ENCODE measurements at regions not wholly inside any gene's neighbourhood (a gene's known extent, or its start where the extent isn't known, plus 50 kb on each side); places are given as distances from the start of the nearest gene placed in this dataset.

DNA sequence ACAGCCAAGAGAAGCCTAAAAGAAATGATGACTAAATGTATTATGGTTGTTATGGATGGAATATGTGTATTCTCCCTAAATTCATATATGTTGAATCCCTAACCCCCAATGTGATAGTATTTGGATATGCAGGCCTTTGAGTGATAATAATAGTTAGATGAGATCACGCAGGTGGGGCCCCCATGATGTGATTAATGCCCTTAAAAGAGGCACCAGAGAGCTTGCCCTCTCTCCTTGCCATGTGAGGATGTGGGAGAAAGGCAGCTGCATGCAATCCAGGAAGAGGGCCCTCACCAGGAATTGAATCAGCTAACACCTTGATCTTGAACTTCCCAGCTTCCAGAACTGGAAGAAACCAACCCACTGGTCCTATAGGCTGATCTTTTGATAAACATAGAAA lies 190.6 kb upstream of the TCF21 start:
- TF ChIP-seq POLR2A (IDR thresholded peaks at IDR 0.05; ENCODE audit: low read depth, low read length) (no peak), CTCF (conservative IDR thresholded peaks at IDR 0.05; ENCODE audit: low read depth, low read length) (no peak), NFE2L2 (IDR thresholded peaks at IDR 0.05; ENCODE audit: low read depth, low read length) (no peak), RCOR1 (IDR thresholded peaks at IDR 0.05; ENCODE audit: insufficient replicate concordance, low read length) (no peak), USF2 (IDR thresholded peaks at IDR 0.05; ENCODE audit: low read depth, low read length) (no peak), SMC3 (IDR thresholded peaks at IDR 0.05; ENCODE audit: low read depth, low read length) (no peak), MXI1 (IDR thresholded peaks at IDR 0.05; ENCODE audit: borderline replicate concordance, low read depth, low read length) (no peak), RFX5 (IDR thresholded peaks at IDR 0.05; ENCODE audit: low read depth, low read length) (no peak), MAFK (IDR thresholded peaks at IDR 0.05; ENCODE audit: low read depth, low read length) (no peak), CHD1 (IDR thresholded peaks at IDR 0.05; ENCODE audit: low read depth, low read length) (no peak), CEBPB (IDR thresholded peaks at IDR 0.05; ENCODE audit: low read depth, low read length) (no peak), RAD21 (IDR thresholded peaks at IDR 0.05; ENCODE audit: low read length) (no peak), ELK1 (IDR thresholded peaks at IDR 0.05; ENCODE audit: borderline replicate concordance, low read depth, low read length) (no peak)

Measured in IMR-90 (cell line).